VCaP (cell line): ENCODE measurements at regions not wholly inside any gene's neighbourhood (a gene's known extent, or its start where the extent isn't known, plus 50 kb on each side); places are given as distances from the start of the nearest gene placed in this dataset.

Experiments
- H3K27ac ChIP-seq: fragments of 450-650 bp; 2 replicates; pipeline ENCODE4 v1.5.1; 2017
- TF ChIP-seq, protein P1 (sequence below): fragments of 450-650 bp; conservative IDR thresholded peaks from 2 replicates; pipeline ENCODE4 v1.5.1; 2017; ENCODE audit warnings: mild to moderate bottlenecking, moderate library complexity

DNA sequence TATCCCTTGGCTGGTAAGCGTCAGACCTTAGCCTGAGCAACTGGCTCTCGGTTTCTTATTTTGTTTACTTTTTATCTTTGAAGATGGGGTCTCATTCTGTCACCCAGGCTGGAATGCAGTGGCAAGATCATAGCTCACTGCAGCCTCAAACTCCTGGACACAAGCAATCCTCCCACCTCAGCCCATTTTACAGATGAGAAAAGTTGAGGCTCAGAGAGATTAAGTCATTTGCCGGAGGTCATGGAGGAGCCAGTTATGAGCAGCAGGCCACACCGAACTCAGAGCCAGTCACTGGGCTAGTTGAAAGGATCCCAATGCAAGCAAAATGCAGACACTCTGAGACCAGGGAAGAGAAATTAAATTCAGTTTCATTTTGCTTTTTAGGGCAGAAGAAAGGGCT, 293.6 kb downstream of the SHQ1 start:
- H3K27ac ChIP-seq: no peak overlapping the region
- TF ChIP-seq, protein P1, sequence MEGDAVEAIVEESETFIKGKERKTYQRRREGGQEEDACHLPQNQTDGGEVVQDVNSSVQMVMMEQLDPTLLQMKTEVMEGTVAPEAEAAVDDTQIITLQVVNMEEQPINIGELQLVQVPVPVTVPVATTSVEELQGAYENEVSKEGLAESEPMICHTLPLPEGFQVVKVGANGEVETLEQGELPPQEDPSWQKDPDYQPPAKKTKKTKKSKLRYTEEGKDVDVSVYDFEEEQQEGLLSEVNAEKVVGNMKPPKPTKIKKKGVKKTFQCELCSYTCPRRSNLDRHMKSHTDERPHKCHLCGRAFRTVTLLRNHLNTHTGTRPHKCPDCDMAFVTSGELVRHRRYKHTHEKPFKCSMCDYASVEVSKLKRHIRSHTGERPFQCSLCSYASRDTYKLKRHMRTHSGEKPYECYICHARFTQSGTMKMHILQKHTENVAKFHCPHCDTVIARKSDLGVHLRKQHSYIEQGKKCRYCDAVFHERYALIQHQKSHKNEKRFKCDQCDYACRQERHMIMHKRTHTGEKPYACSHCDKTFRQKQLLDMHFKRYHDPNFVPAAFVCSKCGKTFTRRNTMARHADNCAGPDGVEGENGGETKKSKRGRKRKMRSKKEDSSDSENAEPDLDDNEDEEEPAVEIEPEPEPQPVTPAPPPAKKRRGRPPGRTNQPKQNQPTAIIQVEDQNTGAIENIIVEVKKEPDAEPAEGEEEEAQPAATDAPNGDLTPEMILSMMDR: no peak

DNA sequence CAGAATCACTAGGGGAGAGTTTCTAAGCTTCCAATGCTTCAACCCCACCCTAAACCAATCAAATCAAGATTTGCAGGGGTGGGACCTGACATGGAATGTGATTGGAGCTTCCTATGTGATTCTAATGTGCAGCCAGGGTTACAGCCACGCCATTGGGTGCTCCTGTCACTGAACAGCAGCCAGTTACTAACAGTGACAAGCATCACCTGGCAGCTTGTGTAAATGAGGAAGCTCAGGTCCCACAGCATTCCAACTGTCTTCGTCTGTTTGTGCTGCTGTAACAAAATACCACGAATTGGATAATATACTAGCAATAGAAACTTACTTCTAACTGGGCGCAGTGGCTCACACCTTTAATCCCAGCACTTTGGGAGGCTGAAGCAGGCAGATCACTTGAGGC, 294.9 kb downstream of the SHQ1 start:
- H3K27ac ChIP-seq: no peak overlapping the region
- TF ChIP-seq, protein P1: no peak

DNA sequence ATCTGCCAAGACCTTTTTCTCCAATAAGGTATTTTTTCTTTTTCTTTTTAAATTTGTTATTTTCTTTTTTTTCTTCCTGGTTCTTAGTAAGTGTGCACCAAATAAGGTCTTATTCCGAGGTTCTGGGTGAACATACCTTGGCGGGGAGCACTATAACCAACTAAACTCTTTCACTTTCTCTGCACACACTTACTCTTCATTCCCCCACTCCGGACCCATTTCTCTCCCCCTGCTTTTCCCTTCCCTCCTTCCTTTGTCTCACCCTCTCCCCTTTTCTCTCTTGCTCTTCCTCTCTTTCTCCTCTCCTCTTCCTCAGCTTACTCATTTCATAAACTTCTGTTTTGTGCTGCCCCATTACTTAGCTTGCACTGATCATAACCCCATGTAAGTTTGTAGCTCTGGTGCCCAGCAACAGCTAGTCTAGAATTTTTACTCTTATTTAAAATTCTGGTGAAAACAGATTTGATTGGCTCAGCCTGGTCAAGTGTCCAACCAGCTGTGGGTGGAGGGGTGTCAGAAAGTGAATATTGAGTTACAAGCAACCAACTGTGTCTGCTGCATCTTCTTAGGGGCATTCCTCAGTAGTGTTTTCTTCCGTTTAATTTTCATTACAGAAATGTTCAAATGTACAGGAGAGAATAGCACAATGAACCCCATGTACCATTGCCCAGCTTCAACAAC, 297.5 kb downstream of the SHQ1 start:
- TF ChIP-seq, protein P1: no peak
- H3K27ac ChIP-seq: no peak overlapping the region

DNA sequence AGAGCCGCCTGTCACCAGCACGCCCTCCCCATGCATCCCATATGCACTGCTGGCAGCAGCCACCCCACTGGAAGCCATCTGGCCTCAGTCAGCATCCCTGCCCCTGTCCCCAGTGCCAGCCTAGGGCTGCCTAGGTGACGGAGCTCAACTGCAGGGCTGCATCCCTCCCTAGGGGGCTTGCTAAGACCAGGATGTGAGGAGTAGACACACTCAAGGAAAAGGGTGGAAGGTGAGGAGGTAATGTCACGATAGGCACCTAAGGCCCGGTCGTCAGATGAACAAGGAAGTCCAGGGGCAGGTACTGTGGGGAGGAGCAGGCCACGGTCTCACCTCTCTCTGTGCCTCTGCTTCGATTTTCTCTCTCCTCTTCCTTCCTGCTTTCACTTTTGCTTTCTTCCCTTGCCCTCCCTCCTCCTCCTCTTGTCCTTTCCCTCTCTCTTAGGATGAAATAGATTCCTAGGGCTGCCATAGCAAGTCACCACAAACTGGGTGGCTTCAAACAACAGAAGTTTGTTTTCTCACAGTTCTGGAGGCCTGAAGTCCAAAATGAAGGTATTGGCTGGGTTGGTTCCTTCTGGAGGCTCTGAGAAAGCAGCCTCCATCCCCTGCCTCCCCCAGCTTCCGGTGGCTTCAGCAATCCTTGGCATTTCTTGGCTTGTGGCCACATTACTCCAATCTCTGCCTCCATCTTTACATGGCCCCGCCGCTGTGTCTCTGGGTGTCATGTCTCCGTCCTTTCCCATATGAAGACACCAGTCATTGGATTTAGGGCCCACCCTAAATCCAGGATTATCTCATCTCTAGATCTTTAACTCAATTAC, 298.3 kb downstream of the SHQ1 start:
- H3K27ac ChIP-seq: no peak overlapping the region
- TF ChIP-seq, protein P1: no peak

DNA sequence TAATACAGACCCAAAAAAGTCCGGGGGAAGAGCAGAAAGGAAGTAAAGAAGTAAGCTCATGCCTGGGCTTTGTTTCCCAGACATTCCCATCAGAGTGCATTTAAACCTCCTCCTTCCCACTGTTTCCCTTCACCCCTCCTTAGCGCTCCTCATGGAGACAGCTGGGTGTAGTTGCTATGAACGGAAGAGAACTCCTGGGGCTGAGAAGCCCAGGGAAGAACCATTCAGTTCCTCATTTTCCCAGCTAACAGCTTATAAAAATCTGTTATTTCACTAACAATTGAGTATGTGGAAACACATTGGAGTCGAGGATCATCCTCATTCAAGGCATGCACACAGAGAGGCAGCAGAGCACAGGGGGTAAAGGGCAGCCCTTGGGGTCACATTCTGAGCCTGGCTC, 299.3 kb downstream of the SHQ1 start:
- TF ChIP-seq, protein P1: no peak
- H3K27ac ChIP-seq: no peak overlapping the region

DNA sequence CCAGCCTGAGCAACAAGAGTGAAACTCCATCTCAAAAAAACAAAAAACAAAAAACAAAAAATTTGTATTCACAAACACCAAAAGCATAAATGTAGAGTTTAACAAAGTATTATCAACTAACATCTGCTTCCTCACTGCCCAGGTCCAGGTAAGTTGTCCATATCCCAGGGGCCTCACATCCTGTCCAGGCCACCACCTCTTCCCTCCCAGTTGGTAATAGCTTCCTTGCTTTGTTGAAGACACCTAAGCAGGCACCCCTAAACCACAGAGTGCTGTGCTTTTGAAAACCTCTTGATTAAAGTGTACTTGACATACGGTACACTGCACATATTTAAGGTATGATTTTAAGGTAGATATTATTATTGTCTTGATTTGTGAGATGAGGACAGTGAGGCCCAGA, 299.8 kb downstream of the SHQ1 start:
- TF ChIP-seq, protein P1: no peak
- H3K27ac ChIP-seq: no peak overlapping the region

DNA sequence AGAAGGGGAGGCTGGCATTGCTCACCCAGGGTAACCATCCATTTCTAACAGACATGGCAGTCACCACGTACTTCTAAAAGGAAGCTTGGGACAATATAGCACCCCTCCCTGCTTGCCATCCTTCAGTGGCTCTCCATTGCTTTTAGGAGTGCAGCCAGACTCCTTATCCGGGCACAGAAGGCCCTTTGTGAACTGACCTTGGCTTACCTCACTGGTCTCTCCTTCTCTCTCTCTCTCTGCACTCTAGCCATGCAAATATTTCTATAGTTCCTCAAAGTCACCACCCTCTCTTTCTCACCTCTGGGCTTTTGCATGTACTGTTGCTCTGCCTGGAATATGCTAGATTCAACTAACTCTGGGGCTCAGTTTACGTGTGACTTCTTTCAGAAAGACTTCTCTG, 301.1 kb downstream of the SHQ1 start:
- TF ChIP-seq, protein P1: no peak
- no peak overlapping the region for H3K27ac ChIP-seq
